ENCODE measurements at regions not wholly inside any gene's neighbourhood (a gene's known extent, or its start where the extent isn't known, plus 50 kb on each side); places are given as distances from the start of the nearest gene placed in this dataset.

GRCh38 chr11:82146789-82147188, 586.9 kb downstream of the FAM181B start (continued):
- TF ChIP-seq, protein P1, sequence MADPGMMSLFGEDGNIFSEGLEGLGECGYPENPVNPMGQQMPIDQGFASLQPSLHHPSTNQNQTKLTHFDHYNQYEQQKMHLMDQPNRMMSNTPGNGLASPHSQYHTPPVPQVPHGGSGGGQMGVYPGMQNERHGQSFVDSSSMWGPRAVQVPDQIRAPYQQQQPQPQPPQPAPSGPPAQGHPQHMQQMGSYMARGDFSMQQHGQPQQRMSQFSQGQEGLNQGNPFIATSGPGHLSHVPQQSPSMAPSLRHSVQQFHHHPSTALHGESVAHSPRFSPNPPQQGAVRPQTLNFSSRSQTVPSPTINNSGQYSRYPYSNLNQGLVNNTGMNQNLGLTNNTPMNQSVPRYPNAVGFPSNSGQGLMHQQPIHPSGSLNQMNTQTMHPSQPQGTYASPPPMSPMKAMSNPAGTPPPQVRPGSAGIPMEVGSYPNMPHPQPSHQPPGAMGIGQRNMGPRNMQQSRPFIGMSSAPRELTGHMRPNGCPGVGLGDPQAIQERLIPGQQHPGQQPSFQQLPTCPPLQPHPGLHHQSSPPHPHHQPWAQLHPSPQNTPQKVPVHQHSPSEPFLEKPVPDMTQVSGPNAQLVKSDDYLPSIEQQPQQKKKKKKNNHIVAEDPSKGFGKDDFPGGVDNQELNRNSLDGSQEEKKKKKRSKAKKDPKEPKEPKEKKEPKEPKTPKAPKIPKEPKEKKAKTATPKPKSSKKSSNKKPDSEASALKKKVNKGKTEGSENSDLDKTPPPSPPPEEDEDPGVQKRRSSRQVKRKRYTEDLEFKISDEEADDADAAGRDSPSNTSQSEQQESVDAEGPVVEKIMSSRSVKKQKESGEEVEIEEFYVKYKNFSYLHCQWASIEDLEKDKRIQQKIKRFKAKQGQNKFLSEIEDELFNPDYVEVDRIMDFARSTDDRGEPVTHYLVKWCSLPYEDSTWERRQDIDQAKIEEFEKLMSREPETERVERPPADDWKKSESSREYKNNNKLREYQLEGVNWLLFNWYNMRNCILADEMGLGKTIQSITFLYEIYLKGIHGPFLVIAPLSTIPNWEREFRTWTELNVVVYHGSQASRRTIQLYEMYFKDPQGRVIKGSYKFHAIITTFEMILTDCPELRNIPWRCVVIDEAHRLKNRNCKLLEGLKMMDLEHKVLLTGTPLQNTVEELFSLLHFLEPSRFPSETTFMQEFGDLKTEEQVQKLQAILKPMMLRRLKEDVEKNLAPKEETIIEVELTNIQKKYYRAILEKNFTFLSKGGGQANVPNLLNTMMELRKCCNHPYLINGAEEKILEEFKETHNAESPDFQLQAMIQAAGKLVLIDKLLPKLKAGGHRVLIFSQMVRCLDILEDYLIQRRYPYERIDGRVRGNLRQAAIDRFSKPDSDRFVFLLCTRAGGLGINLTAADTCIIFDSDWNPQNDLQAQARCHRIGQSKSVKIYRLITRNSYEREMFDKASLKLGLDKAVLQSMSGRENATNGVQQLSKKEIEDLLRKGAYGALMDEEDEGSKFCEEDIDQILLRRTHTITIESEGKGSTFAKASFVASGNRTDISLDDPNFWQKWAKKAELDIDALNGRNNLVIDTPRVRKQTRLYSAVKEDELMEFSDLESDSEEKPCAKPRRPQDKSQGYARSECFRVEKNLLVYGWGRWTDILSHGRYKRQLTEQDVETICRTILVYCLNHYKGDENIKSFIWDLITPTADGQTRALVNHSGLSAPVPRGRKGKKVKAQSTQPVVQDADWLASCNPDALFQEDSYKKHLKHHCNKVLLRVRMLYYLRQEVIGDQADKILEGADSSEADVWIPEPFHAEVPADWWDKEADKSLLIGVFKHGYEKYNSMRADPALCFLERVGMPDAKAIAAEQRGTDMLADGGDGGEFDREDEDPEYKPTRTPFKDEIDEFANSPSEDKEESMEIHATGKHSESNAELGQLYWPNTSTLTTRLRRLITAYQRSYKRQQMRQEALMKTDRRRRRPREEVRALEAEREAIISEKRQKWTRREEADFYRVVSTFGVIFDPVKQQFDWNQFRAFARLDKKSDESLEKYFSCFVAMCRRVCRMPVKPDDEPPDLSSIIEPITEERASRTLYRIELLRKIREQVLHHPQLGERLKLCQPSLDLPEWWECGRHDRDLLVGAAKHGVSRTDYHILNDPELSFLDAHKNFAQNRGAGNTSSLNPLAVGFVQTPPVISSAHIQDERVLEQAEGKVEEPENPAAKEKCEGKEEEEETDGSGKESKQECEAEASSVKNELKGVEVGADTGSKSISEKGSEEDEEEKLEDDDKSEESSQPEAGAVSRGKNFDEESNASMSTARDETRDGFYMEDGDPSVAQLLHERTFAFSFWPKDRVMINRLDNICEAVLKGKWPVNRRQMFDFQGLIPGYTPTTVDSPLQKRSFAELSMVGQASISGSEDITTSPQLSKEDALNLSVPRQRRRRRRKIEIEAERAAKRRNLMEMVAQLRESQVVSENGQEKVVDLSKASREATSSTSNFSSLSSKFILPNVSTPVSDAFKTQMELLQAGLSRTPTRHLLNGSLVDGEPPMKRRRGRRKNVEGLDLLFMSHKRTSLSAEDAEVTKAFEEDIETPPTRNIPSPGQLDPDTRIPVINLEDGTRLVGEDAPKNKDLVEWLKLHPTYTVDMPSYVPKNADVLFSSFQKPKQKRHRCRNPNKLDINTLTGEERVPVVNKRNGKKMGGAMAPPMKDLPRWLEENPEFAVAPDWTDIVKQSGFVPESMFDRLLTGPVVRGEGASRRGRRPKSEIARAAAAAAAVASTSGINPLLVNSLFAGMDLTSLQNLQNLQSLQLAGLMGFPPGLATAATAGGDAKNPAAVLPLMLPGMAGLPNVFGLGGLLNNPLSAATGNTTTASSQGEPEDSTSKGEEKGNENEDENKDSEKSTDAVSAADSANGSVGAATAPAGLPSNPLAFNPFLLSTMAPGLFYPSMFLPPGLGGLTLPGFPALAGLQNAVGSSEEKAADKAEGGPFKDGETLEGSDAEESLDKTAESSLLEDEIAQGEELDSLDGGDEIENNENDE (IDR thresholded peaks at IDR 0.05; ENCODE audit: insufficient replicate concordance, low read length): no peak
- TF ChIP-seq HDAC2 (IDR thresholded peaks at IDR 0.05; ENCODE audit: borderline replicate concordance in 1 of 2, low read depth in 2 of 2, low read length in 2 of 2): no peak
- TF ChIP-seq KDM5A (IDR thresholded peaks at IDR 0.05; ENCODE audit: low read length): no peak
- no peak for TF ChIP-seq ASH2L (IDR thresholded peaks at IDR 0.05; ENCODE audit: low read length)
- no peak for TF ChIP-seq RXRA (IDR thresholded peaks at IDR 0.05; ENCODE audit: insufficient read depth, low read depth, low read length)
- TF ChIP-seq TEAD4 (IDR thresholded peaks at IDR 0.05; ENCODE audit: low read depth, low read length): no peak
- TF ChIP-seq SP1 (IDR thresholded peaks at IDR 0.05; ENCODE audit: low read depth, low read length): no peak
- TF ChIP-seq, protein P2, sequence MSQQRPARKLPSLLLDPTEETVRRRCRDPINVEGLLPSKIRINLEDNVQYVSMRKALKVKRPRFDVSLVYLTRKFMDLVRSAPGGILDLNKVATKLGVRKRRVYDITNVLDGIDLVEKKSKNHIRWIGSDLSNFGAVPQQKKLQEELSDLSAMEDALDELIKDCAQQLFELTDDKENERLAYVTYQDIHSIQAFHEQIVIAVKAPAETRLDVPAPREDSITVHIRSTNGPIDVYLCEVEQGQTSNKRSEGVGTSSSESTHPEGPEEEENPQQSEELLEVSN (IDR thresholded peaks at IDR 0.05): no peak
- TF ChIP-seq USF2 (IDR thresholded peaks at IDR 0.05; ENCODE audit: low read length): no peak
- no peak for TF ChIP-seq CTBP2 (IDR thresholded peaks at IDR 0.05; ENCODE audit: borderline replicate concordance, insufficient read depth, insufficient read length, low read length)

Measured in H1 (cell line).